ENCODE measurements at regions not wholly inside any gene's neighbourhood (a gene's known extent, or its start where the extent isn't known, plus 50 kb on each side); places are given as distances from the start of the nearest gene placed in this dataset.

GRCh38 chr11:127506647-127507046 is 506.1 kb upstream of the KIRREL3 start:
- TF ChIP-seq, protein P1, sequence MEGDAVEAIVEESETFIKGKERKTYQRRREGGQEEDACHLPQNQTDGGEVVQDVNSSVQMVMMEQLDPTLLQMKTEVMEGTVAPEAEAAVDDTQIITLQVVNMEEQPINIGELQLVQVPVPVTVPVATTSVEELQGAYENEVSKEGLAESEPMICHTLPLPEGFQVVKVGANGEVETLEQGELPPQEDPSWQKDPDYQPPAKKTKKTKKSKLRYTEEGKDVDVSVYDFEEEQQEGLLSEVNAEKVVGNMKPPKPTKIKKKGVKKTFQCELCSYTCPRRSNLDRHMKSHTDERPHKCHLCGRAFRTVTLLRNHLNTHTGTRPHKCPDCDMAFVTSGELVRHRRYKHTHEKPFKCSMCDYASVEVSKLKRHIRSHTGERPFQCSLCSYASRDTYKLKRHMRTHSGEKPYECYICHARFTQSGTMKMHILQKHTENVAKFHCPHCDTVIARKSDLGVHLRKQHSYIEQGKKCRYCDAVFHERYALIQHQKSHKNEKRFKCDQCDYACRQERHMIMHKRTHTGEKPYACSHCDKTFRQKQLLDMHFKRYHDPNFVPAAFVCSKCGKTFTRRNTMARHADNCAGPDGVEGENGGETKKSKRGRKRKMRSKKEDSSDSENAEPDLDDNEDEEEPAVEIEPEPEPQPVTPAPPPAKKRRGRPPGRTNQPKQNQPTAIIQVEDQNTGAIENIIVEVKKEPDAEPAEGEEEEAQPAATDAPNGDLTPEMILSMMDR (IDR thresholded peaks at IDR 0.05), result no peak
- ATAC-seq (ENCODE audit: low FRiP score), result no peak
- no peak for DNase-seq (ENCODE audit: low spot score)

GRCh38 chr11:127506126-127506525 is 505.6 kb upstream of the KIRREL3 start:
- ATAC-seq (ENCODE audit: low FRiP score), result no peak
- TF ChIP-seq, protein P1 (IDR thresholded peaks at IDR 0.05), result no peak
- DNase-seq (ENCODE audit: low spot score), result no peak

DNA sequence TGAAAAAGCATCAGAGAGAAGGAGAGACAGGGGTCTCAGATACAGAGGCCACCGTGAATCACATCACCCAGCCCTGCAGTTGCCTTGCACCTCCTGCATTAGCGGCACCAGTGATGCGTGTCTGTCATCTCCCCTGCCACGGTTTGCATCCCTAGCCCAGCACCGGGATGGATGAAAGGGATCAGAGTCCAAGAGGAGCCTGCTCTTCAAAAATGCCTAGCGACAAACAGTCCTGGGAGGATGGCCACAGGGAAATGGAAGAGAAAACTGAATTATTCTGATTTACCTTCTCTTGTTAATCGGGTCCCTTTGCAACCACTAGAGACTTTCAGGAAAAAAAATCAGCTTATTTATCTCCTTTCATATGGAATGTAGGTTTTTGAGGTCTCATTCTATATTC is 495.6 kb upstream of the KIRREL3 start:
- DNase-seq (ENCODE audit: low spot score), result no peak
- ATAC-seq (ENCODE audit: low FRiP score), result no peak
- TF ChIP-seq, protein P1 (IDR thresholded peaks at IDR 0.05), result no peak

DNA sequence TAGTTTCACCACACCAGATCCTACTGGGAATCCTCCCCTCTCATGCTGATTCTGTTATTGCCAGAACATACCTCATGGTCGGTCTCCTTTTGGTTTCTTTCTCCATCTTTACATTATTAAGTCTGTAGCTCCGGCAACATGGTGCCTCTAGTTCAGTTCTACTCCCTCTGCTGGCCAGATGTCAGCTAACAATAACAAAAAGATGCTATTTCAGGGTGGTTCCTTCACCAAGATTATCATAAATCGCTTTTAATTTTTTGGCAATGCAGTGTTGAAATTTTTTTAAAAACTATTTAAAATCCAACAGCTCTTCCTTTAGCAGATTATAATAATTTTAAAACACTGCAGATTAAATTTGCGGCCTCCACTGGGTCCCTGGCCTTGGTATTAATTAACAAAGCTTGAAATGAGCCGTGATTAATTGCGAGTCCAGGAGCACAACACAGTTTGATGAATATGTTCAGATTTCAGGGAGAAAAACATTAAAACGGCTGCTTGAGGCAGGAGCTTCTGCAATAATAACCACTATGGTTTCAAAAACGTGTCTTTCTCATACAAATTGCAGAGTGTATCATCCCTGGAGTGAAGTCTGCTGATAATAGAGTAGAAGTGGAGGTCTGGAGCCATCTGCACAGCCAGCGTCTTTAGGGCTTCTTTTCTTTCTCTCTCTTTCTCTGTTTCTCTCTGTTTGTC is 492.9 kb upstream of the KIRREL3 start:
- TF ChIP-seq, protein P1 (IDR thresholded peaks at IDR 0.05), result no peak
- ATAC-seq (ENCODE audit: low FRiP score), result no peak
- no peak for DNase-seq (ENCODE audit: low spot score)

- no peak for DNase-seq (ENCODE audit: low spot score)
- TF ChIP-seq, protein P1 (IDR thresholded peaks at IDR 0.05), result no peak
- no peak for ATAC-seq (ENCODE audit: low FRiP score)
These were observed 491.5 kb upstream of the KIRREL3 start for GRCh38 chr11:127492029-127492428.

- DNase-seq (ENCODE audit: low spot score), result no peak
- TF ChIP-seq, protein P1 (IDR thresholded peaks at IDR 0.05), result no peak
- ATAC-seq (ENCODE audit: low FRiP score), result no peak
These were observed 491.0 kb upstream of the KIRREL3 start for GRCh38 chr11:127491589-127491988.

- TF ChIP-seq, protein P1 (IDR thresholded peaks at IDR 0.05), result no peak
- DNase-seq (ENCODE audit: low spot score), result no peak
- ATAC-seq (ENCODE audit: low FRiP score), result no peak
These were observed 490.3 kb upstream of the KIRREL3 start for GRCh38 chr11:127490896-127491295.

Data from omental fat pad (tissue), 3 donors.